Lung (tissue), 11 donors: ENCODE measurements at regions not wholly inside any gene's neighbourhood (a gene's known extent, or its start where the extent isn't known, plus 50 kb on each side); places are given as distances from the start of the nearest gene placed in this dataset.

Experiments
- ATAC-seq: fragments of 200-7000 bp; cut with Tn5 transposase; one replicate; pipeline ENCODE4 v1.9.1; 2020; ENCODE audit warnings: moderate number of reproducible peaks; ENCODE audit not compliant: insufficient read depth, low FRiP score
- DNase-seq, 3 donors: peaks; one replicate each; pipeline ENCODE4 v3.0.0-alpha.2; 2013 to 2017
- H3K27ac ChIP-seq, 2 donors: one replicate each; pipeline ENCODE4 v1.5.1; 2013; ENCODE audit warnings: mild to moderate bottlenecking in 2 of 2, moderate library complexity in 2 of 2, control low read depth in 1 of 2, inconsistent platforms in 1 of 2, low read depth in 1 of 2, low read length in 1 of 2
- H3K27me3 ChIP-seq, 3 donors: one replicate each; pipeline ENCODE4 v1.5.1; 2013; ENCODE audit warnings: low read length in 2 of 3; ENCODE audit not compliant: control insufficient read depth in 3 of 3, insufficient read depth in 3 of 3
- H3K36me3 ChIP-seq, 4 donors: one replicate each; pipeline ENCODE4 v1.5.1; 2013; ENCODE audit warnings: low read length in 4 of 4, mild to moderate bottlenecking in 1 of 4, moderate library complexity in 1 of 4; ENCODE audit not compliant: control insufficient read depth in 4 of 4, insufficient read depth in 4 of 4
- H3K4me1 ChIP-seq, 5 donors: one replicate each; pipeline ENCODE4 v1.5.1; 2013; ENCODE audit warnings: low read length in 5 of 5, mild to moderate bottlenecking in 2 of 5, moderate library complexity in 1 of 5; ENCODE audit not compliant: control insufficient read depth in 5 of 5, insufficient read depth in 5 of 5
- H3K4me3 ChIP-seq: one replicate; pipeline ENCODE4 v1.5.1; 2013; ENCODE audit warnings: mild to moderate bottlenecking, control low read depth, moderate library complexity
- H3K9ac ChIP-seq, 2 donors: one replicate each; pipeline ENCODE4 v1.5.1; 2013; ENCODE audit warnings: low read length in 2 of 2, control low read depth in 1 of 2; ENCODE audit not compliant: insufficient read depth in 1 of 2
- H3K9me3 ChIP-seq, 4 donors: one replicate each; pipeline ENCODE4 v1.5.1; 2013; ENCODE audit warnings: low read length in 3 of 4, mild to moderate bottlenecking in 1 of 4, moderate library complexity in 1 of 4; ENCODE audit not compliant: control insufficient read depth in 4 of 4, insufficient read depth in 3 of 4
- WGBS, 2 donors: extraction: QIAGEN DNeasy Blood & Tissue Kit; methylation state at CpG; one replicate each; pipeline ENCODE4 v1.1.7; 2013; 5-methylcytosine and 5-hydroxymethylcytosine counted together
- TF ChIP-seq, protein P1 (sequence below): IDR thresholded peaks from 2 replicates; pipeline ENCODE4 v1.5.1; 2012; ENCODE audit warnings: mild to moderate bottlenecking; ENCODE audit errors: control extremely low read depth, extremely low read depth
- donor health status: control.
- donor health status: control.
- donor health status: Bipolar disorder and iron deficiency.
- donor health status: healthy.
- donor health status: DM: yes; HTN: yes; CAD: no.

DNA sequence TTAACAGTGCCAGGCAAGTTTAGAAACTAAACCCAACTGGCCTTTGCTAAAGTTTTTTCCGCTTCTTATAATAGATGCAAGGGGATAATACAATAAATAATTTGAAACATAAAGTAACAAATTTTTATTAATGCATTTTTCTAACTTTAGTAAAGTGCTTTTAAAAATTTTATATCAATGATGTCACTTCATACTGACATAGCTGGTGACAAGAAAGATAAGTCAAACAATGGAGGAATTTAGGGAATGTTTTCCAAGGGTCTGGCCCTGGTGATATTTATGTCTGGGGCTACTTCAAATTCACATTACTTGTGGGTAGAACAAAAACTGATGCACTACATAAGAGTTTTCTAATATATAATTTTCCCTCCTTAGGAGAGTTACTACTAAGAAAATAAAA, 61.2 kb upstream of the CBLN2 start:
- ATAC-seq (no peak), DNase-seq (no peak)
- Histone ChIP-seq H3K4me1 (no peaks in the 10 kb centered on the region), H3K36me3 (no peaks in the 10 kb centered on the region), H3K9me3 (no peaks in the 10 kb centered on the region), H3K27me3 (no peaks in the 10 kb centered on the region), H3K9ac (no peak overlapping the region), H3K27ac (no peak overlapping the region), H3K4me3 (no peak overlapping the region)
- TF ChIP-seq, protein P1, sequence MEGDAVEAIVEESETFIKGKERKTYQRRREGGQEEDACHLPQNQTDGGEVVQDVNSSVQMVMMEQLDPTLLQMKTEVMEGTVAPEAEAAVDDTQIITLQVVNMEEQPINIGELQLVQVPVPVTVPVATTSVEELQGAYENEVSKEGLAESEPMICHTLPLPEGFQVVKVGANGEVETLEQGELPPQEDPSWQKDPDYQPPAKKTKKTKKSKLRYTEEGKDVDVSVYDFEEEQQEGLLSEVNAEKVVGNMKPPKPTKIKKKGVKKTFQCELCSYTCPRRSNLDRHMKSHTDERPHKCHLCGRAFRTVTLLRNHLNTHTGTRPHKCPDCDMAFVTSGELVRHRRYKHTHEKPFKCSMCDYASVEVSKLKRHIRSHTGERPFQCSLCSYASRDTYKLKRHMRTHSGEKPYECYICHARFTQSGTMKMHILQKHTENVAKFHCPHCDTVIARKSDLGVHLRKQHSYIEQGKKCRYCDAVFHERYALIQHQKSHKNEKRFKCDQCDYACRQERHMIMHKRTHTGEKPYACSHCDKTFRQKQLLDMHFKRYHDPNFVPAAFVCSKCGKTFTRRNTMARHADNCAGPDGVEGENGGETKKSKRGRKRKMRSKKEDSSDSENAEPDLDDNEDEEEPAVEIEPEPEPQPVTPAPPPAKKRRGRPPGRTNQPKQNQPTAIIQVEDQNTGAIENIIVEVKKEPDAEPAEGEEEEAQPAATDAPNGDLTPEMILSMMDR = no peak
- 91 to 94% methylated on average over 1 of the region's 1 CpG for WGBS, 2 donors

DNA sequence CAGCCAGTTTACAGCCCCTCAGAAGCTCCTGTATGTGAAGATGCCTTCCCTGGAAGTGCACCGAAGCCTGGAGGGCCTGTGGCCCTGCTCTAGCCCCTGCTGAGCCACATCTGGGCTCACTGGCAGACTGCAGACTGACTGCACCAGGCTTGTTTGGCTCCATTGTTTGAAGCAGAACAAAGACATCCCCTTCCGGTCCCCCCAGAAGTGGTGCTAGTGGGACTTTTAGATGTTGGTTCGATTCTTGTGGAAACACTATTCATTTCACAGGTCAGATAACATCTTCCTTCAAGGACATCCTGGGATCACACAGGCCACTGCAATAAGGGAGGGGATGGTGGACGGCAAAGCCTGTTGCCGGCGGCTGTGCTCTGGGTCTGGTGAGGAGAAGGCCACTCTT, 57.8 kb upstream of the CBLN2 start:
- Histone ChIP-seq H3K27me3 (no peaks in the 10 kb centered on the region), H3K9me3 (peaks cover 0 to 7% (median 0%) of the 10 kb centered on the region in 4 donors), H3K27ac (no peak overlapping the region), H3K4me1 (no peaks in the 10 kb centered on the region), H3K9ac (no peak overlapping the region), H3K4me3 (no peak overlapping the region), H3K36me3 (no peaks in the 10 kb centered on the region)
- TF ChIP-seq, protein P1 = no peak
- DNase-seq (no peak), ATAC-seq (no peak)
- WGBS, 2 donors = 79 to 84% methylated on average over 6 of the region's 6 CpGs

DNA sequence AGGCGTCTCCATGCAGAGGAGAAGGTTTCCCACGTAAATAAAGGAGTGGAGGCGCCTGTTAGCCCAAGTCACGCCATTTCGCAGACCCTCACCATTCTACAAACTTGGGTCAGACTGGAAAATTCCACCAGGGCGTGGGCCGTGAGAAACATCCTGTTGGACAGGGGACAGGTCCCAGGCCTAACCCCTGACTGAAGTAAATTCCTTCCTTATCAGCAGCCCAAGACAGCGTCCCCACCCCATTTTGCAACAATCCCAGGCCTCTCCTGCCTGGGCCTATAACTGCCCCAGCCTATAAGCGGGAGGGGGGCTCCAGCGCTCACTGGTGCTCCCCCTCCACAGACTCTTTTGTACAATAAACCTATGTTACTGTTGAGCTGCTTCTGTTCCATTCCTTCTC, 57.3 kb upstream of the CBLN2 start:
- Histone ChIP-seq H3K4me3 (no peak overlapping the region), H3K27me3 (no peaks in the 10 kb centered on the region), H3K9ac (no peak overlapping the region), H3K27ac (no peak overlapping the region), H3K36me3 (no peaks in the 10 kb centered on the region), H3K9me3 (peaks cover 0 to 7% (median 0%) of the 10 kb centered on the region in 4 donors), H3K4me1 (no peaks in the 10 kb centered on the region)
- ATAC-seq (no peak), DNase-seq (no peak)
- TF ChIP-seq, protein P1 = no peak
- 78 to 79% methylated on average over 10 of the region's 10 CpGs for WGBS, 2 donors
